Ascending aorta (tissue), 2 donors: ENCODE measurements at regions not wholly inside any gene's neighbourhood (a gene's known extent, or its start where the extent isn't known, plus 50 kb on each side); places are given as distances from the start of the nearest gene placed in this dataset.

Experiments used
- DNase-seq, 2 donors: peaks; one replicate each; pipeline ENCODE4 v3.0.0-alpha.2; 2019; ENCODE audit warnings: low spot score in 2 of 2
- H3K27ac ChIP-seq, 2 donors: fragments of 200-600 bp; sonication (generic); one replicate each; pipeline ENCODE4 v1.5.1; 2016 to 2017; ENCODE audit warnings: mild to moderate bottlenecking in 1 of 2
- H3K27me3 ChIP-seq: fragments of 200-600 bp; sonication (generic); one replicate; pipeline ENCODE4 v1.5.1; 2017
- H3K36me3 ChIP-seq, 2 donors: fragments of 200-600 bp; sonication (generic); one replicate each; pipeline ENCODE4 v1.5.1; 2016
- H3K4me1 ChIP-seq, 2 donors: fragments of 200-600 bp; sonication (generic); one replicate each; pipeline ENCODE4 v1.5.1; 2016 to 2017; ENCODE audit warnings: mild to moderate bottlenecking in 1 of 2
- H3K4me3 ChIP-seq, 2 donors: fragments of 200-600 bp; sonication (generic); one replicate each; pipeline ENCODE4 v1.5.1; 2016 to 2017; ENCODE audit warnings: mild to moderate bottlenecking in 1 of 2
- H3K9me3 ChIP-seq, 2 donors: fragments of 200-600 bp; sonication (generic); one replicate each; pipeline ENCODE4 v1.5.1; 2016
- CTCF ChIP-seq, 3 experiments: fragments of 200-600 bp in 2 of 3; fragments of 450-650 bp in 1 of 3; sonication (generic) in 2 of 3; IDR thresholded peaks; one replicate each; pipeline ENCODE4 v1.5.1; 2016 to 2019; ENCODE audit warnings: antibody characterized with exemption in 3 of 3, mild to moderate bottlenecking in 1 of 3, moderate library complexity in 1 of 3
- intact Hi-C: fragments of 100-400 bp; cut with DNase I; formaldehyde crosslinking; loops from one replicate; pipeline ENCODE4 v1.15.1; 2023

- no peaks in the 10 kb centered on the region for H3K4me1 ChIP-seq
- no peak overlapping the region for H3K4me3 ChIP-seq
- DNase-seq = no peak
- no peaks in the 10 kb centered on the region for H3K36me3 ChIP-seq
- no peak overlapping the region for H3K27ac ChIP-seq
- intact Hi-C loops = no loop called here
- no peaks in the 10 kb centered on the region for H3K27me3 ChIP-seq
- TF ChIP-seq CTCF (IDR thresholded peaks at IDR 0.05) = no peak
- no peaks in the 10 kb centered on the region for H3K9me3 ChIP-seq
These were observed 219.5 kb downstream of the TBX5 start for GRCh38 chr12:114186241-114187002.

- DNase-seq = no peak
- Histone ChIP-seq H3K4me3 (no peak overlapping the region), H3K27me3 (no peaks in the 10 kb centered on the region), H3K27ac (no peak overlapping the region), H3K36me3 (no peaks in the 10 kb centered on the region), H3K9me3 (no peaks in the 10 kb centered on the region), H3K4me1 (no peaks in the 10 kb centered on the region)
- no peak for TF ChIP-seq CTCF (IDR thresholded peaks at IDR 0.05)
- intact Hi-C loops = no loop called here
These were observed 218.9 kb upstream of the RBM19 start for GRCh38 chr12:114185036-114185435.

GRCh38 chr12:114174326-114174725, 208.2 kb upstream of the RBM19 start:
- Histone ChIP-seq H3K4me1 (no peaks in the 10 kb centered on the region), H3K4me3 (no peak overlapping the region), H3K27ac (no peak overlapping the region), H3K36me3 (no peaks in the 10 kb centered on the region), H3K27me3 (no peaks in the 10 kb centered on the region), H3K9me3 (no peaks in the 10 kb centered on the region)
- intact Hi-C loops = no loop called here
- TF ChIP-seq CTCF (IDR thresholded peaks at IDR 0.05) = no peak
- no peak for DNase-seq

GRCh38 chr12:114172135-114172534, 206.0 kb upstream of the RBM19 start:
- TF ChIP-seq CTCF (IDR thresholded peaks at IDR 0.05) = no peak

GRCh38 chr12:114168061-114168460, 201.9 kb upstream of the RBM19 start:
- Histone ChIP-seq H3K4me3 (no peak overlapping the region), H3K36me3 (no peaks in the 10 kb centered on the region), H3K27ac (no peak overlapping the region), H3K4me1 (no peaks in the 10 kb centered on the region), H3K27me3 (no peaks in the 10 kb centered on the region), H3K9me3 (no peaks in the 10 kb centered on the region)
- intact Hi-C loops = loop anchor here (10.0 kb wide), 1 partner anchor 307 kb away; no protein-coding TSS in a partner anchor
- no peak for DNase-seq
- TF ChIP-seq CTCF (IDR thresholded peaks at IDR 0.05) = no peak

More at GRCh38 chr12:114172135-114172534, 206.0 kb upstream of the RBM19 start:
- H3K4me3 ChIP-seq = no peak overlapping the region
- H3K27me3 ChIP-seq = no peaks in the 10 kb centered on the region
- H3K9me3 ChIP-seq = no peaks in the 10 kb centered on the region
- intact Hi-C loops = no loop called here
- DNase-seq = no peak
- H3K27ac ChIP-seq = no peak overlapping the region
- no peaks in the 10 kb centered on the region for H3K36me3 ChIP-seq
- no peaks in the 10 kb centered on the region for H3K4me1 ChIP-seq
